ENCODE measurements at regions not wholly inside any gene's neighbourhood (a gene's known extent, or its start where the extent isn't known, plus 50 kb on each side); places are given as distances from the start of the nearest gene placed in this dataset.
"Not testable (repeated sequence)": the region's sequence is repeated elsewhere in the genome, so short reads cannot be mapped to it uniquely, and the experiment has no call there.

DNA sequence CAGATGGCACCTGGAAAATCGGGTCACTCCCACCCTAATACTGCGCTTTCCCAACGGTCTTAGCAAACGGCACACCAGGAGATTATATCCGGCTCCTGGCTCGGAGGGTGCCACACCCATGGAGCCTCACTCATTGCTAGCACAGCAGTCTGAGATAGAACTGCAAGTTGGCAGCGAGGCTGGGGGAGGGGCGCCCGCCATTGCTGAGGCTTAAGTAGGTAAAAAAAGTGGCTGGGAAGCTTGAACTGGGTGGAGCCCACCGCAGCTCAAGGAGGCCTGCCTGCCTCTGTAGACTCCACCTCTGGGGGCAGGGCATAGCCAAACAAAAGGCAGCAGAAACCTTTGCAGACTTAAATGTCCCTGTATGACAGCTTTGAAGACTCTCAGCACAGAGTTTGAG is 189.6 kb upstream of the GPR149 start:
- TF ChIP-seq, protein P1, sequence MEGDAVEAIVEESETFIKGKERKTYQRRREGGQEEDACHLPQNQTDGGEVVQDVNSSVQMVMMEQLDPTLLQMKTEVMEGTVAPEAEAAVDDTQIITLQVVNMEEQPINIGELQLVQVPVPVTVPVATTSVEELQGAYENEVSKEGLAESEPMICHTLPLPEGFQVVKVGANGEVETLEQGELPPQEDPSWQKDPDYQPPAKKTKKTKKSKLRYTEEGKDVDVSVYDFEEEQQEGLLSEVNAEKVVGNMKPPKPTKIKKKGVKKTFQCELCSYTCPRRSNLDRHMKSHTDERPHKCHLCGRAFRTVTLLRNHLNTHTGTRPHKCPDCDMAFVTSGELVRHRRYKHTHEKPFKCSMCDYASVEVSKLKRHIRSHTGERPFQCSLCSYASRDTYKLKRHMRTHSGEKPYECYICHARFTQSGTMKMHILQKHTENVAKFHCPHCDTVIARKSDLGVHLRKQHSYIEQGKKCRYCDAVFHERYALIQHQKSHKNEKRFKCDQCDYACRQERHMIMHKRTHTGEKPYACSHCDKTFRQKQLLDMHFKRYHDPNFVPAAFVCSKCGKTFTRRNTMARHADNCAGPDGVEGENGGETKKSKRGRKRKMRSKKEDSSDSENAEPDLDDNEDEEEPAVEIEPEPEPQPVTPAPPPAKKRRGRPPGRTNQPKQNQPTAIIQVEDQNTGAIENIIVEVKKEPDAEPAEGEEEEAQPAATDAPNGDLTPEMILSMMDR (conservative IDR thresholded peaks at IDR 0.05) = not testable (repeated sequence)
- TF ChIP-seq EZH2 (IDR thresholded peaks at IDR 0.05; ENCODE audit: low read depth) = not testable (repeated sequence)

All from PC-9 (cell line).